Inflammatory macrophage treated with lipopolysaccharide for 1 hour (primary cell): ENCODE measurements at regions not wholly inside any gene's neighbourhood (a gene's known extent, or its start where the extent isn't known, plus 50 kb on each side); places are given as distances from the start of the nearest gene placed in this dataset.

Experiments used
- DNase-seq, 2 donors: peaks; one replicate each; pipeline ENCODE4 v3.0.0-alpha.2; 2020 to 2022

GRCh38 chr1:2919841-2920240 lies 101.4 kb upstream of the ACTRT2 start:
- no peak for DNase-seq

- DNase-seq, result no peak
These were observed 100.7 kb upstream of the ACTRT2 start for GRCh38 chr1:2920421-2921015.

GRCh38 chr1:2921970-2922686 lies 99.1 kb upstream of the ACTRT2 start:
- DNase-seq, result peak in 1 of 2 donors; percentile 5

DNA sequence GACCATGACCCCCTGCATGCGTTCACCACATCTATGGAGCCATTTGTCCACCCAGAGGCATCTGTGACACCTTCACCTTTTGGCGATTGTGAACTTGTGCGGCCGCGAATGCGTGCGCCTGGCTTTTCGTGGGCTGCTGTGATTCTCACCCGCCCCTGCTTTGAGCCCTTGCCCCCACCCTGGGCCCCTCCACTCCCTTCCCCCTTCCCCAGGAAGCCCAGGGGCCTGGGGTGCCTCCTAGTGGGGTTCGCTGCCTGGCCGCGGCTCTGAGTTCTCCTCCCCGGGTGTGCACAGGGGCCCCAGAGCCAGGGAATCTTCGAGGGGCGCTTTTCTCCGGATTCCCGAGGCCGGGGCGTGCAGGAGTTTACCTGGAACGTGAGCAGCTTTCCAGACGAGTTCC lies 97.9 kb upstream of the ACTRT2 start:
- no peak for DNase-seq

- no peak for DNase-seq
These were observed 96.0 kb upstream of the ACTRT2 start for GRCh38 chr1:2925291-2925690.

- no peak for DNase-seq
These were observed 95.3 kb upstream of the ACTRT2 start for GRCh38 chr1:2925918-2926317.

GRCh38 chr1:2926447-2927055 lies 94.7 kb upstream of the ACTRT2 start:
- no peak for DNase-seq

DNA sequence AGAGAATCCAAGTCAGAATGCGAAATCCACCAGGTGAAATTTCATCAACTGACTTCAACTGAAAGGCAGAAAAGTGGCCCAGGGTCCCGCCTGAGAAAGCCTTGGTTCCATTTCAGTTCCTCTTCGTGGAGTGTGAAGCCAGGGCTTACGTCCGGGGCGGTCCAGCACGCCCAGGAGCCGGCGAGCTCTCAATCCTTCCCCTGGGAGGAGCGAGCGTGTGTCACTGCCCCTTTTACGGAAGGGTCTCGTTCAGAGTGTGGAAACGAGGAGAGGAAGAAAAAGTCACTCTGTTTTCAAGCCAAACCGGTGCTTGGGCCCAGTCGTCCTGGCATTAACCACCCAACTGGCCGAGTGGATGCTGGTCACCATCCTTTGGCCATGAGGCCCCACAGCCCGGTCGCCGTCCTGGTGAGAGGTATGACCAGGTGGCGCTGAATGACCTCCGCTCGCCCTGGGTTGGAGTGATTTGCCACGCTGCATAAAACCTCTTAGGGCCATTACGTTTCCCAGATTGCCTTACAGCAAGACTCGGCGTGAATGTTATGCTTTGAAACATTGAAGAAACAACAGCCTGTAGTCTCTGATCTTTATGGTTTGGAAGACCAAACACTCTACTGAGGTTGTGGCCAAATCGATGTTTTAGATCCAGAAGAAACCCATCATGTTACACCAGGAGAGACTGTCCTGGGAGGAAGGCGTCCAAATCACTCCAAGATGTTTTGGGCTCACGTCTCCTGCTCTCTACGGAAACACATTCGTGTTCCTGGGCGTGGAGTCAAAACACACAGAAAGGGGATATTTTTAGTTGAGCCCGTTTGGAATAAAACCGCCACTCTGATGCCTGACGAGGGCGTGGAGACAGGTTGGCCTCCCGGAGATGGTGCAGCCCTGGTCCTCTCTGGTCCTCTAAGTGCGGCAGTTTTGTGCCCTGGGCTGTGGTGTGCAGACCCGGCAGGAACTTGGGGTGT lies 93.6 kb upstream of the ACTRT2 start:
- peak in 1 of 2 donors; percentile 1 for DNase-seq

GRCh38 chr1:2928366-2929325 lies 92.6 kb upstream of the ACTRT2 start:
- no peak for DNase-seq

GRCh38 chr1:2929335-2929734 lies 91.9 kb upstream of the ACTRT2 start:
- DNase-seq, result no peak

GRCh38 chr1:2930016-2930815 lies 91.1 kb upstream of the ACTRT2 start:
- no peak for DNase-seq

DNA sequence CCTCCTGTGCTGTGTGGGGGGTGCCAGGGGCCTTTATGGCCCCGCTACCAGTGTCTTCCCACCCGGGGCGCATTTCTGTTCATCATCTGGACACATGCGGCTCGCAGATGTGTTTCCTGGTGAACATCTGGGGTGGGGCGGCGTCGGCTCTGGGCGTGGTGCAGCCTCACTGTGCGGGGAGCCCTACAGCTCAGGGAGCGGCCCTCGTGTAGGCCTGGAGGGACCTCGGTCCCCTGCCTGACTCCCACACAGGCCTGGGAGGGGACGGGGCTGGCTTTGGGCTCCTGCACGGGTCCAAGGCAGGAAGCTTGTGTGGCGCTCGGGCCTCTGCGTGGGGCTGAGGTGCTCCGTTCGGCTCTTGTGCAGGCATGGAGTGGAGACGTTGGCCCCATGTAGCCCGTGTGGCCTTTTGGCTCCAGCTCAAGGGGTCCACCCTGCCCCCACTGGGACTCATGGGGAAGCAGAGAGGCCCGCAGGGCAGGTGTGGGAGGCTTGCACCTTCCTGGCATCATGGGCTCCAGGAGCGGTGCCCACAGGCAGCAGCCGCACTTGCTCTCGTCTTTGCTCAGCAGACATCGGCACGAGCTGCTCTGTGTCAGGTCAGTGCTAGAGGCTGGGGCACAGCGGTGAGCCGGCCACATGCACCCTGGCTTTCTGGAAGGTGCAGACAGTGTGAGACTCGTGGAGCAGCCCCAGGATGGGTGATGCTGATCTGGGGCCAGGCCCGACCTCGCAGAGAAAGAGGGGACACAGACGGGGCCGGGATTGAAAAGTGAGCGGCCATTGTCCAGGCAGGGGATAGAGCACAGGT lies 90.1 kb upstream of the ACTRT2 start:
- DNase-seq, result no peak

DNA sequence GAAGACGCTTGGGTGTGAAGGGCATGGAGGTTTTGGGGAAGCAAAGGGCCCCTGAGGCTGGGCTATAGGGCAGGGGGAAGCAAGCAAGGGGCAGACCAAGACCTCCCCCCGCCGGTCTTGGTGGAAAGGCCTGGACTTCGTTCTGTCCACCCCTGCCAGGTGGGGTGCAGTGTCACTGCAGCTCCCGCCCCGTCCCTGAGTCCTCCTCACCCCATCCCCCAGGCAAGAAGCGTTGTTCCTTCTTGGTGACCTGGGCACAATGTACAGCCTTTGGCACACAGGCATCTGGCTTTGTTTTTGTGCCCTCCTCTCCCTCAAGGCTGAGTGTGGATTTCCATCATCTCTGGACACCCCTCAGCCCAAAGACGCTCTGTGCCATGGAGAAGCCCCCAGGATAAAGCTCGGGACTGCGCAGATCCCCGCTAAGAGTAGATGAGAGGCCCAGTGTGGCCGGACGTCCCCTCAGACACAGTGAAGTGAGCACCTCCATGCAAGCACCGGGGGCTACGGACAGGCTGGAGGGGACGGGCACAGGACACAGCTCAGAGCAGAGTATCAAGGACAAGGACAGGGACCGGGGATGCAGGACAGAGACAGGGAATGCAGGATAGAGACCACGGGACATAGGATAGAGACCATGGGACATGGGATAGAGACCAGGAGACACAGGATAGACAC lies 89.4 kb upstream of the ACTRT2 start:
- no peak for DNase-seq

DNA sequence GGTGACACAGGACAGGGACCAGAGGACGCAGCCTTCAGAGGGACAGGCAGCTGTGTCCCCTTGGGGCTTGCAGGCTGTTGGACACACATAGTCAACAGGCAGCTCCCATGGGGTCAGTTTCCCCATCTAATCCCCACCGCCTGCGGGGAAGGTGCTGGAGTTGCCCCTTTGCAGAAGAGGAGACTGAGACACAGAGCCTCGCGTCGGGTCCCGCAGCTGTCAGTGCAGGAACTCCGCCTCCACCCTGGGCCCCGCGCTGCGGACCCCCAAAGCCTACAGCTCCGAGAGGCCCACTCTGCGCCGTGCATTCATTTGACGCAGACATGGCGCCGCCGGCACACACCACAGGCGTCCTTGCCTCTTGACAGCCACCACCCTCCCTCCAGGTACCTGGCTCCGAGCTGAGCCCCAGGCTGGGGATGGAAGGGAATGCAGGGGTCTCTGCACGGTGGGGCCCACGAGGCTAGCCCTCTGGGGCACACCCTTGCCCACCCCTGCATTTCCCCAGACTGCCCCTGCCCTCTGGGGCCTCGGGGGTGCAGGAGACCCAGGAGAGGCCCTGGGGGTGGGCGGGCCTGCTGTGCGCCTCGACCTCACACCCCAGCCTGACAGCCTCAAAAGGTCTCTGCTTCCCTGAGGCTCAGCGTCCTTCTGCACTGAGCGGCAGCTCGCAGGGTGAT lies 88.5 kb upstream of the ACTRT2 start:
- DNase-seq, result no peak

GRCh38 chr1:2933431-2934155 lies 87.7 kb upstream of the ACTRT2 start:
- no peak for DNase-seq

DNA sequence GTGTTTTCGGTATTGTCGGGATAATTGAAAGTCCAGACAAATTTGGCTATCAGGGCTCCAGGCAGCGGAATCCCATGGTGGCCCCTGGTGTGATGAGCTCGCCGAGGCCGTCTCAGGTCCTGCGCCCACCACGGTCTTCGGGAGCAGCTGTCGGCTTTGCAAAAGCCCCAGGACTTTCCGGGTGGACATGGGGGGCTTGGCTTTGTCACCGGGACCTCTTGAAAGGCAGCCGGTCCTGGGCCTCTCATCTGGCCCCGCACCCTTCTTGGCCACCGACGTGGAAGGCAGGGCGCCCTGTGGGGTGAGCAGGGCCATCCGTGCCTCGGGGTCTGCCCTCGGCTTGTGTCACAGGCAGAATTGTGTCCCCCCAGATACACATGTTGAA lies 87.1 kb upstream of the ACTRT2 start:
- DNase-seq, result no peak

DNA sequence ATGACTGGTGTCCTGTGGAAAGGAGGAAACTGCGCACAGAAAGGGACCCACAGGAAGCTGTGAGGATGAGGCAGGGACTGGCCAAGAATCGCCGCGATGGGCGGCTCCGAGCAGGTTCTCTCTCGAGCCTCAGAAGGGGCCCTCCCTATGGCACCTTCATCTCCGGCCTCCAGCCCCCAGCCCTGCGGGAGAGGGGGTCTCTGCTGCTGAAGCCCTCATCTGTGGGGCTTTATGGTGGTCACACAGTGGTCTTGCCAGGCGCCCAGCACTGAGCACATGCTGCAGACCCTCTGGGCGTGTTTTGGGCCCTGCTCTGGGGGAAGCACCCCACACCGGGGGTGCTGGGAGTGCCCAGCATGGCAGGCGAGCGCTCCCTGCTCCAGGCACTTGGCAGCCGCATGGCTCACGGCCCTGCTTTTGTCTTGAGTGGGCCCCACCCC lies 86.6 kb upstream of the ACTRT2 start:
- DNase-seq, result no peak

- DNase-seq, result no peak
These were observed 86.1 kb upstream of the ACTRT2 start for GRCh38 chr1:2935184-2935583.
